Left kidney (tissue), 1 donor: ENCODE measurements at regions not wholly inside any gene's neighbourhood (a gene's known extent, or its start where the extent isn't known, plus 50 kb on each side); places are given as distances from the start of the nearest gene placed in this dataset.
"Not testable (repeated sequence)": the region's sequence is repeated elsewhere in the genome, so short reads cannot be mapped to it uniquely, and the experiment has no call there.

Experiments used
- DNase-seq: peaks from one replicate; pipeline ENCODE4 v3.0.0-alpha.2; 2013

DNA sequence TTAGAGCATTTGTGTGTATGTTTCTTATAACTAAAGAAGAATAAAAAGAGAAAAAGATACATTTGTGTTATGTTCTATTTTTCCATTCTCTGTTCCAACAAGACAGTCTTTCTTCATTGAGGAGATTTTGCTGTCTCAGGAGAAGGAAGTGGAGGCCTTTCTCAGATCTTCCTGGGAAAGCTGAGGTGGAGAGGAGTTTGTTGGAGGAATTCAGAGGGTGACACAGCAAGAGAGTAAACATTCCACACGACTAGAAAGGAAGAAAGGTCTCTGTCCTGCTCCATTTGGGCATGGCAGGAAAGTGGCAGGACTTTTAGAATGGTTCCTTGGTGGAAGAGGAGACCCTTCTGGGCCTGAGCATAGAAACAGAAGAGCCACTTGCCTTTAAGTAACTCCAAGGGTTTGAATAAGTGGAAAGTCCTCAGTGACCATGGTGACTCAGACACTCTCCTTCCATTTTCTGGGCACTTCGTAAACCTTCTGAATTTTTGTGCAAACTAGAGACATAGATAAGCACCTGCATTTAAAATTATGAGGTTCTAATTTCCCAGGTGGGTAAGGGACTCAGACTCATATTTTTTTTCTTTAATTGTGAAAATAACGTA is 52.3 kb upstream of the COL5A2 start:
- no peak for DNase-seq

- DNase-seq = no peak
Observed at GRCh38 chr2:189232759-189233406, 53.3 kb upstream of the COL5A2 start.

DNA sequence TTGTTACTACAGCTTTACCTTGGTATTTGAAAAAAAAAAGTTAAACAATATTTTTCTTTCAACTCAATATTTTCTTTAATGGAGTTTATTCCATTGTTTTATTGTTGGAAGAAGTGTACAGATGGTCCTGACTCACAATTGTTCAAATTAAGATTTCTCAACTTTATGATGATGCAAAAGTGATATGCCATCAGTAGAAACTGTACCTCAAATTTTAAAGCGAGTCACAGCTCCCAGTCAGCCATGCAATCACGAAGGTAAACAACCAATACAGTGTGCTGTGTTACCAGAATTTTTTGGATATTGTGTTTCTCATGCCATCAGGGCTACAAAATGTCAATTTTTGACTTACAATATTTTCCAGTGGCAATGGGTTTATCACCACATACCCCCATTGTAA is 54.0 kb upstream of the COL5A2 start:
- DNase-seq = no peak

DNA sequence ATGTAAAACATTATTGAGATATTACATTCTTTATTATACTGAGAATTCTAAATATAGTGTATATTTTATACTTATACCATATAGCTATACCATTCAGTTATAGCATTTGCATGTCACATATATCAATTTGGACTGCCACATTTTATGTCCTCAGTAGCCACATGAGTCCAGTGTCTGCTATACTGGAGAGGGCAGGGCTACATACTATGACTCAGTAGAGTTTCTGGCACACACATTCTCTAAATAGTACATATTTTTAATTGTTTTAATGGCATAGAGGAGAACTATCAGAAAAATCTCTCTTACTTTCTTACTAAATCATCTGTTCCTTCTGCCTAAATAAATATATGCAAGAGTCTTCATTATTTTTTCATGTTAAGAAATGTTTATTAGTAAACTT is 55.4 kb upstream of the COL5A2 start:
- DNase-seq = no peak

- no peak for DNase-seq
Observed at GRCh38 chr2:189236066-189236465, 56.5 kb upstream of the COL5A2 start.

DNA sequence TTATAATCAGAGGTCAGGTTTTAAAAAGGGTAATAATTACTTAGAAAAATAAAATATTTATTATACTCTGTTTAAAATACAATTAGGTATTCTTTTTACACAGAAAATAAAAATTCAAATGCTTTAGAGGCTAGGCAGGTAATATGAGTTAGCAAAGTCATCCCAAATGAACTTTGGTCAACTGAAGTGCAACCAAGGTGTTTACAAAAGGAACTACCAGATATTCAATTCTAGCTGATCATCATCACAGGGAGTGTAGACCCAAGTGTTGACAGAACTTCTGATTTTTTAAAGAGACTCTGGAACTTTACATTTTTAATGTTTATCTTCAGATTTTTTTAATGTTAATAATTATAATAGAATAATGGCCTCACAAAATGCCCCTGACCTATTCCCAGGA is 59.3 kb upstream of the COL5A2 start:
- DNase-seq = no peak

- DNase-seq = not testable (repeated sequence)
Observed at GRCh38 chr2:189243843-189244242, 64.3 kb upstream of the COL5A2 start.

GRCh38 chr2:189247276-189247675 is 67.7 kb upstream of the COL5A2 start:
- no peak for DNase-seq

GRCh38 chr2:189248141-189248540 is 68.6 kb upstream of the COL5A2 start:
- no peak for DNase-seq

DNA sequence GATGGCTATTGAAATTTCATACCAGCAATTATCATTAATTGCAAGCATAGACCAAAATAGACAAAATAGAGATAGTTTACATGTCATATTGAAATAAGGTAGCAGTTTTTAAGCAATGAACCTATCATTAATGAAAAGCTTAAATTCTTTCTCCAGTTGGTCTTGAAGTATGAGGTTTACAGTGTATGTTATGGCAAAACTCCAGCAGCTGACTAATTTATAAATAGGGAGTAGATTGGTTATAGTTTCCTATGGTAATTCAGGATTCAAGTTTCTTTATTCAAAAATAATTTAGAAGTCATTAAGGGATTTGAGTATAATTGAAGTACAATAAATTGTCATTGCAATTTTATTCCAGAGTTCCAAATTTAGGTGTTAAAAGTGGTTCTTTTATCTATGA is 69.6 kb upstream of the COL5A2 start:
- no peak for DNase-seq

- no peak for DNase-seq
Observed at GRCh38 chr2:189249901-189250300, 70.3 kb upstream of the COL5A2 start.

GRCh38 chr2:189252991-189253675 is 73.6 kb upstream of the COL5A2 start:
- DNase-seq = no peak

- DNase-seq = no peak
Observed at GRCh38 chr2:189253836-189254235, 74.3 kb upstream of the COL5A2 start.

DNA sequence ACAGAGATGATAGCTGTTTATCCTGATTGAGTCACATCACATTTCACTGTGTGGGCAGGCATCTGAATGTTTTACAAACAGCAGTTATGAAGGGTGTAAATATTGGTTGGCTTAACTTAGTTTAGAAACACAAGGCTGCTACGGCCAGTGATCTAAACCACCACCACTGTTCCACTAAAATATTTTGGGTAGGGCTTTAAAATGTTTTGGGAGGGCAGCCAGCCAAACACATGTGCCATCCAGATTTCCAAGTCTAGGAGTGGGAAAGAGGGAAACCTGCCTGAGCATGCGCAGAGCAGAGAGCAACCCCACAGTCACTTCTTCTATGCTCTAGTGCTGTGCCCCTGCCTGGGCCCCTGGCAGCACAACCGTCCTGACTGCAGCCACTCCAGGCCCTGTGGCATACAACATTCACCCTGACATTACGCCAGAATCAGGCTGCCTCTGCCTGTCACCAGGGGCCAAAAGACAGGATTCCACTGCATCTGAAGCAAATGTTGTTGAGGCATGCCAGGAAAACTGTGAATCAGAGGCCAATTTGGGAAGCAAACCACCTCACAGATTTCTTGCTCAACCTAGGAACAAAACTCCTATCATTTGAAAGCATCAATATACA is 74.8 kb upstream of the COL5A2 start:
- DNase-seq = no peak

- no peak for DNase-seq
Observed at GRCh38 chr2:189255711-189256110, 76.2 kb upstream of the COL5A2 start.

- DNase-seq = no peak
Observed at GRCh38 chr2:189258616-189259365, 79.2 kb upstream of the COL5A2 start.

GRCh38 chr2:189260361-189260814 is 80.8 kb upstream of the COL5A2 start:
- no peak for DNase-seq

GRCh38 chr2:189261431-189261841 is 81.9 kb upstream of the COL5A2 start:
- no peak for DNase-seq

GRCh38 chr2:189261916-189262315 is 82.4 kb upstream of the COL5A2 start:
- DNase-seq = no peak

GRCh38 chr2:189265696-189266320 is 86.2 kb upstream of the COL5A2 start:
- no peak for DNase-seq

DNA sequence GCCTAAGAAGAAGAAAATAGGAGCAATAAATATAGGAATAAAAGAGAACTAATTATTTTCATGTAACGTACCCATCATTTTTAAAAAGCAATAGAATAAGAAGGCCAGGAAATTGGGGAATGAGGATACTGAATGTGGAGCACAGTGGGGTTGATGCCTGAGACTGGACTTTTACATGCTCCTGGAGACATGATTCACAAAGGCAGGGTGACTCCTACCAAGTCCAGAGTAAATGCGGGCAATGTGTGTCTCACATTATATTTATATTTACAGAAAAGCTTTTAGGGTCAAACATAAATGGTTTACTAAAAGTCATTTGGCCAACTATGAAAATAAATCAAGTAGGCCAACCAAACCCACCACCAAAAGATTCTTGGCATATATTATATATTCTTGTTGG is 87.9 kb upstream of the COL5A2 start:
- no peak for DNase-seq
